ENCODE measurements at regions not wholly inside any gene's neighbourhood (a gene's known extent, or its start where the extent isn't known, plus 50 kb on each side); places are given as distances from the start of the nearest gene placed in this dataset.

GRCh38 chr5:123754908-123755307 is 242.9 kb downstream of the CSNK1G3 start:
- no peak for TF ChIP-seq CTCF (IDR thresholded peaks at IDR 0.05; ENCODE audit: extremely low read depth, insufficient read depth, missing control alignments)
- in situ Hi-C loops (cut with MboI; ENCODE audit: low pct_unique_long_range_greater_than_20kb, low sequenced_read_pairs, unreplicated experiment) = no loop called here
- DNase-seq (ENCODE audit: low spot score) = no peak

GRCh38 chr5:123753937-123754891 is 242.2 kb downstream of the CSNK1G3 start:
- no peak for TF ChIP-seq CTCF (IDR thresholded peaks at IDR 0.05; ENCODE audit: extremely low read depth, insufficient read depth, missing control alignments)
- in situ Hi-C loops (cut with MboI; ENCODE audit: low pct_unique_long_range_greater_than_20kb, low sequenced_read_pairs, unreplicated experiment) = no loop called here
- DNase-seq (ENCODE audit: low spot score) = no peak

GRCh38 chr5:123753180-123753936 is 241.4 kb downstream of the CSNK1G3 start:
- in situ Hi-C loops (cut with MboI; ENCODE audit: low pct_unique_long_range_greater_than_20kb, low sequenced_read_pairs, unreplicated experiment) = no loop called here
- TF ChIP-seq CTCF (IDR thresholded peaks at IDR 0.05; ENCODE audit: extremely low read depth, insufficient read depth, missing control alignments) = no peak
- DNase-seq (ENCODE audit: low spot score) = no peak

- no peak for DNase-seq (ENCODE audit: low spot score)
- in situ Hi-C loops (cut with MboI; ENCODE audit: low pct_unique_long_range_greater_than_20kb, low sequenced_read_pairs, unreplicated experiment) = no loop called here
- TF ChIP-seq CTCF (IDR thresholded peaks at IDR 0.05; ENCODE audit: extremely low read depth, insufficient read depth, missing control alignments) = no peak
Observed at GRCh38 chr5:123752552-123753179, 240.7 kb downstream of the CSNK1G3 start.

GRCh38 chr5:123751670-123752069 is 239.7 kb downstream of the CSNK1G3 start:
- no peak for TF ChIP-seq CTCF (IDR thresholded peaks at IDR 0.05; ENCODE audit: extremely low read depth, insufficient read depth, missing control alignments)
- no peak for DNase-seq (ENCODE audit: low spot score)
- in situ Hi-C loops (cut with MboI; ENCODE audit: low pct_unique_long_range_greater_than_20kb, low sequenced_read_pairs, unreplicated experiment) = no loop called here

GRCh38 chr5:123748239-123748638 is 236.3 kb downstream of the CSNK1G3 start:
- in situ Hi-C loops (cut with MboI; ENCODE audit: low pct_unique_long_range_greater_than_20kb, low sequenced_read_pairs, unreplicated experiment) = no loop called here
- DNase-seq (ENCODE audit: low spot score) = no peak
- no peak for TF ChIP-seq CTCF (IDR thresholded peaks at IDR 0.05; ENCODE audit: extremely low read depth, insufficient read depth, missing control alignments)
